Breast epithelium (tissue), 4 donors: ENCODE measurements at regions not wholly inside any gene's neighbourhood (a gene's known extent, or its start where the extent isn't known, plus 50 kb on each side); places are given as distances from the start of the nearest gene placed in this dataset.
A peak's percentile ranks its signal among the peaks of the same experiment; 100 is the strongest.

Experiments
- DNase-seq, 2 donors: peaks; one replicate each; pipeline ENCODE4 v3.0.0-alpha.2; 2019; ENCODE audit warnings: low spot score in 2 of 2
- H3K27ac ChIP-seq, 2 donors: fragments of 200-600 bp; sonication (generic) in 1 of 2; one replicate each; pipeline ENCODE4 v1.5.1; 2016 to 2019; ENCODE audit warnings: mild to moderate bottlenecking in 1 of 2
- H3K27me3 ChIP-seq, 2 donors: fragments of 200-600 bp; sonication (generic) in 1 of 2; one replicate each; pipeline versions ENCODE4 v1.5.1 to v1.6.0; 2017 to 2019; ENCODE audit warnings: control low read depth in 1 of 2, mild to moderate bottlenecking in 1 of 2
- H3K36me3 ChIP-seq: fragments of 200-600 bp; one replicate; pipeline ENCODE4 v1.5.1; 2019
- H3K4me1 ChIP-seq, 2 donors: fragments of 200-600 bp; sonication (generic); one replicate each; pipeline ENCODE4 v1.5.1; 2016 to 2019; ENCODE audit warnings: control low read depth in 1 of 2
- H3K4me3 ChIP-seq, 3 donors: fragments of 200-600 bp; sonication (generic); 1 replicate in 2 of 3; 2 replicates in 1 of 3; pipeline ENCODE4 v1.5.1; 2016 to 2019; ENCODE audit warnings: mild to moderate bottlenecking in 3 of 3, moderate library complexity in 2 of 3
- H3K9me3 ChIP-seq, 2 donors: fragments of 200-600 bp; sonication (generic) in 1 of 2; one replicate each; pipeline ENCODE4 v1.5.1; 2016 to 2019; ENCODE audit warnings: control low read depth in 1 of 2
- POLR2A ChIP-seq: fragments of 450-650 bp; IDR thresholded peaks from one replicate; pipeline ENCODE4 v1.6.1; 2016; ENCODE audit warnings: antibody characterized with exemption, mild to moderate bottlenecking, moderate library complexity
- POLR2AphosphoS5 ChIP-seq, 3 donors: sonication (generic); formaldehyde crosslinking; IDR thresholded peaks; one replicate each; pipeline ENCODE4 v1.6.1; 2017; ENCODE audit warnings: antibody characterized with exemption in 3 of 3
- intact Hi-C: fragments of 100-400 bp; cut with DNase I; formaldehyde crosslinking; loops from one replicate; pipeline ENCODE4 v1.15.1; 2023; ENCODE audit warnings: low total_unique reads
- TF ChIP-seq, protein P1 (sequence below), 3 donors: fragments of 450-650 bp; IDR thresholded peaks; one replicate each; pipeline ENCODE4 v1.5.1; 2016 to 2017; ENCODE audit warnings: antibody characterized with exemption in 3 of 3, mild to moderate bottlenecking in 3 of 3, moderate library complexity in 3 of 3

DNA sequence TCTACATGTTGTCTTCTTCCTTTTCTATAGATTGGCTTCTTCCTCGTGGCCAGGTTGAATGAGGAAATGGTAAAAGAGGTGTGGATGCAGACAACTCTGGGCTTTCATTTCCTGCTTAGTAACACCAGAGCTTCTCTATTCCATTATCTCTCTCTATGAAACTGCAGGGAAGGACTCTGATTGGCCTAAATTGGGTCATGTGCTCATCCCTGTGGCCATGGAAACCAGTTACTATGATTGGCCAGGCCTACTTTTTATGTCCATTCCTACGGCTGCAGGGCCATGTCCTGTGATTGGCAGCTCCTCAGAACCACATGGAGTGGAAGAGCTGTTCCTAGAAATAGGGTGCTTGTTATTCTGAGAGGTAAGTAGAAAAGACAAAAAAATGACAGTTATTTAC lies 486.9 kb upstream of the ADAMTS9 start:
- H3K4me1 ChIP-seq, result no peaks in the 10 kb centered on the region
- no peaks in the 10 kb centered on the region for H3K9me3 ChIP-seq
- H3K27ac ChIP-seq, result no peak overlapping the region
- no peaks in the 10 kb centered on the region for H3K27me3 ChIP-seq
- H3K4me3 ChIP-seq, result no peak overlapping the region
- TF ChIP-seq, protein P1, sequence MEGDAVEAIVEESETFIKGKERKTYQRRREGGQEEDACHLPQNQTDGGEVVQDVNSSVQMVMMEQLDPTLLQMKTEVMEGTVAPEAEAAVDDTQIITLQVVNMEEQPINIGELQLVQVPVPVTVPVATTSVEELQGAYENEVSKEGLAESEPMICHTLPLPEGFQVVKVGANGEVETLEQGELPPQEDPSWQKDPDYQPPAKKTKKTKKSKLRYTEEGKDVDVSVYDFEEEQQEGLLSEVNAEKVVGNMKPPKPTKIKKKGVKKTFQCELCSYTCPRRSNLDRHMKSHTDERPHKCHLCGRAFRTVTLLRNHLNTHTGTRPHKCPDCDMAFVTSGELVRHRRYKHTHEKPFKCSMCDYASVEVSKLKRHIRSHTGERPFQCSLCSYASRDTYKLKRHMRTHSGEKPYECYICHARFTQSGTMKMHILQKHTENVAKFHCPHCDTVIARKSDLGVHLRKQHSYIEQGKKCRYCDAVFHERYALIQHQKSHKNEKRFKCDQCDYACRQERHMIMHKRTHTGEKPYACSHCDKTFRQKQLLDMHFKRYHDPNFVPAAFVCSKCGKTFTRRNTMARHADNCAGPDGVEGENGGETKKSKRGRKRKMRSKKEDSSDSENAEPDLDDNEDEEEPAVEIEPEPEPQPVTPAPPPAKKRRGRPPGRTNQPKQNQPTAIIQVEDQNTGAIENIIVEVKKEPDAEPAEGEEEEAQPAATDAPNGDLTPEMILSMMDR (IDR thresholded peaks at IDR 0.05), result no peak
- TF ChIP-seq POLR2AphosphoS5 (IDR thresholded peaks at IDR 0.05) (no peak), POLR2A (no peak)
- no peaks in the 10 kb centered on the region for H3K36me3 ChIP-seq
- no peak for DNase-seq
- intact Hi-C loops, result no loop called here

DNA sequence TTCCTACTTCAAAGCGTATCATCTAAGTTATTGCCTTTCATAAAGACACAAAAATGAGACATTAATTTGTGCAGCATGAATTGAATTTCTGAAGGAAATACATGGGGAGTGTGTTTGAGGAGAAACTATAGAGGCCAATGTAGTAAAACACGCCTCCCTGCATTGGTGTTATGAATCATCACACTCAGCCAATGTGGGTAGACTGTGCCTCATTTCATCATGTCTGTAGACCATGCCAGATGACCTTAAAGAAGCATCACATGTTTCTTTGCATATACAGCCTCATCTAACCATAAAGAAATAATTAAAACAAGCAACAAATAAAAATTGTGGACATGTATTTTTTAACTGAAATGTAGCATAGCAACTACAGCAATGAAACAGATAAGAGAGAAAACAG lies 486.0 kb upstream of the ADAMTS9 start:
- Histone ChIP-seq H3K36me3 (no peaks in the 10 kb centered on the region), H3K4me3 (no peak overlapping the region), H3K27ac (no peak overlapping the region), H3K27me3 (no peaks in the 10 kb centered on the region), H3K9me3 (no peaks in the 10 kb centered on the region), H3K4me1 (no peaks in the 10 kb centered on the region)
- intact Hi-C loops, result no loop called here
- no peak for DNase-seq
- TF ChIP-seq, protein P1 (IDR thresholded peaks at IDR 0.05), result no peak
- TF ChIP-seq POLR2AphosphoS5 (IDR thresholded peaks at IDR 0.05) (no peak), POLR2A (no peak)

DNA sequence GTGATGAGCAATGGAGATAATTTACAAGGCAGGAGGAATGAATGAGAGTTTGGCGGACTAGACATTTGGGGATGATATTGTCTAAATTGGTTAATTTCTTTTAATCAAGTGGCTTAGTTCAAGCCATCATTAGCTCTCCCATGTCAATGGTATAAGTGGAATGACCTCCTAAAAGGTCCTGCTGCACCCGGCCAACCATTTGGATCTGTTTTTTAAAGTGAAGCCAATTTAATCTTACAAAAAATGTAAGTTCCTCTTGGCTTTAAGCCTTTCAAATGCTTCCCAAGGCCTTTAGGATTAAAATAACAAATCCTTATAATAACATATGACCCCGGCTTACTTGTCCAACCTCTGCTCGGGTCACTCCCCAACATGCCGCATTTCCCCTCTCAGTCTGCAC lies 484.4 kb upstream of the ADAMTS9 start:
- intact Hi-C loops, result no loop called here
- H3K27ac ChIP-seq, result peak overlapping the region in 1 of 2 donors; percentile 39

DNA sequence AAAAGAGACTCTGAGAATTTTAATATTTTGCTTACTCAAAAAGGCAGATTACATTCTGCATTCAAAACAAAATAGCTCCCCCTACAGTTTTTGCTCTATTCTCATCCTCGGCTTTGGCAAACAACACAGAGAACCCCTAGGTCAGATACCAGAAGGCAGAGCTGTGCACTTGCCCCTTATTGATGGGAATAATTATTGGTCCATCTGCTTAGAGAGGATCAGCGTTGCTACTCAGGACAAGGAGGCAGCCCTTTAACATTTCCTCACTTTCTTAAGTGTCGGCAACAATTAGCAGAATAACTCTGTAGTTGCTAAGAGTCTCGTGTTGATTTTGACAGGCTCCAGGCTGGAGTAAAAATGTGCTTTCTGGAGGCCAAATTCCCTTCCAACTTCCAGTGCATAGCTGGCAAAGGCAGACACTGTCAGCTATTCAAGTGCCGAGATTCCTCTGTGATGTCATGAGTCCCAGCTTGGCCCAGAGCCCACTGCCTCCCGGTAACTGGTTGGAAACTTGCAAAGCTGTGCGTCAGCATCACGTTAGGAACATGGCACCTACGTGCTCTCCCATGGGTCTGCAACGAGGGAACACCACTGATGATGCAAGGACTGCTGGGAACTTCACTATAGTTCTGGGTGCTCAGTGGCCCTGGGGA lies 482.7 kb upstream of the ADAMTS9 start:
- Histone ChIP-seq H3K36me3 (no peaks in the 10 kb centered on the region), H3K9me3 (no peaks in the 10 kb centered on the region), H3K27me3 (no peaks in the 10 kb centered on the region), H3K4me3 (no peak overlapping the region), H3K27ac (peak overlapping the region; percentile 41 to 62), H3K4me1 (no peaks in the 10 kb centered on the region)
- peak; percentile 80 to 84 for DNase-seq
- intact Hi-C loops, result no loop called here
- TF ChIP-seq, protein P1 (IDR thresholded peaks at IDR 0.05), result peak in 1 of 3 donors; percentile 7
- TF ChIP-seq POLR2A, result no peak
- peak; percentile 71 to 98 (median 91) for TF ChIP-seq POLR2AphosphoS5 (IDR thresholded peaks at IDR 0.05)

More for the DNA sequence above, 484.4 kb upstream of the ADAMTS9 start:
- Histone ChIP-seq H3K36me3 (no peaks in the 10 kb centered on the region), H3K4me1 (no peaks in the 10 kb centered on the region), H3K4me3 (no peak overlapping the region), H3K9me3 (no peaks in the 10 kb centered on the region), H3K27me3 (no peaks in the 10 kb centered on the region)
- TF ChIP-seq, protein P1 (IDR thresholded peaks at IDR 0.05), result no peak
- TF ChIP-seq POLR2A, result no peak
- no peak for TF ChIP-seq POLR2AphosphoS5 (IDR thresholded peaks at IDR 0.05)
- no peak for DNase-seq

DNA sequence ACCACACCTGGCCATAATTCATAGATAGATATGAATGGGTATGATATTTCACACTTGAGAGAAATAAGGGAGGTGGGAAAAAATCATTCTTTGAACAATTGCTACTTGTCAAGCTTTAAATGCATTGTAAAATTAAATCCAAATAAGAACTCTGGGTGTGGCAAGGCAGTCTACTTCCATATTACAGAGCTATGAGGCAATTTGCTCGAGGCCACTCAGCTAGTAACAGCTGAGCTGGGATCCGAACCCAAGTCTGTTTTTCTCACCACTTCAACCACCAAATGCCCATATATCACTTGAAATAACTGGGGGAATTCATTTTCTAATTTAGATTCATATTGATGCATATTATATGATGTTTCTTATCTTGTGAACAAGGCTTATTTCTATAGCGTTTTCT lies 482.2 kb upstream of the ADAMTS9 start:
- Histone ChIP-seq H3K9me3 (no peaks in the 10 kb centered on the region), H3K4me1 (no peaks in the 10 kb centered on the region), H3K27ac (peak overlapping the region in 1 of 2 donors; percentile 62)

More for the DNA sequence above, 482.2 kb upstream of the ADAMTS9 start:
- Histone ChIP-seq H3K36me3 (no peaks in the 10 kb centered on the region), H3K4me3 (no peak overlapping the region), H3K27me3 (no peaks in the 10 kb centered on the region)
- DNase-seq, result no peak
- TF ChIP-seq, protein P1 (IDR thresholded peaks at IDR 0.05), result no peak
- TF ChIP-seq POLR2AphosphoS5 (IDR thresholded peaks at IDR 0.05) (no peak), POLR2A (no peak)
- intact Hi-C loops, result no loop called here
